NCI-H2196 (cell line): ENCODE measurements at regions not wholly inside any gene's neighbourhood (a gene's known extent, or its start where the extent isn't known, plus 50 kb on each side); places are given as distances from the start of the nearest gene placed in this dataset.
"Not testable (repeated sequence)": the region's sequence is repeated elsewhere in the genome, so short reads cannot be mapped to it uniquely, and the experiment has no call there.

Source experiments
- DNase-seq: peaks from one replicate; lab custom pipeline; 2025; ENCODE audit not compliant: unreplicated experiment; lab: John Stamatoyannopoulos, UW

DNA sequence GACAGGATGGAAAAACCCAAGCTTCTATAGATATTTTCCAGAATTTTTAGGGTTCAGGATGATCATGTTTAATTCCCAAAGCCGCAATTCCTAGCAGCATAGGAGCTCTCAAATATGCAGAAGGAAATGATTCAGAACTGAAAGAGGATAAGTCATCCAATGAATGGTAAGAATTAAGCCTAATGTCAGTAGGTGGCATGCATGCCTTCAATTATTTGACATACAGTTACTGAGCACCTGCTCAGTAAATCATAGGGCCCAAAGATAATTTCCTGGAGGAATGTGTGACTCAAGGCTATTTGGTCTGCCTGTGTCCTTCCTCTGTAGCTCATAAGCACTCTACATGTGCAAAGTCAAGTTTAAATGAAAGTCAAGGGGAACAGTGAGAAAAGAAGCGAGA, 116.8 kb upstream of the SLC38A4 start:
- DNase-seq, result no peak

DNA sequence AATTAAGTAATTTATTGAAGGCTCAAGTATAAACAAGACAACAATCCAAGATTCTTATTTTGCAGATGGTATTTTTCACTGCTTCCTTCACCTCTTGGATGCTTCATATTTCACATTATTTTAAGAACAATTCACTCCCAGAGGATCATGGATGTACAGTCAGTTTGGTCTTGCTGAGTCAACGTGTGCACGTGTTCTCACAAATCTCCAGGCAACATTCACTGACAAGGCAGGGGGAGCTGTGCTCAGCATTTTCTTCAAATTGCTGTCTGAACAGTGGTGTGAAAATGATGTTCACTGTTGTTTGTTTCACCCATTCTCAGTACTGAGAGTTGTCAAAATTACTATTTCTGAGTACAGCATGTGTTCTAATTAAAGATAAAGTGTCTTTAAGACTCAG, 118.3 kb upstream of the SLC38A4 start:
- no peak for DNase-seq

DNA sequence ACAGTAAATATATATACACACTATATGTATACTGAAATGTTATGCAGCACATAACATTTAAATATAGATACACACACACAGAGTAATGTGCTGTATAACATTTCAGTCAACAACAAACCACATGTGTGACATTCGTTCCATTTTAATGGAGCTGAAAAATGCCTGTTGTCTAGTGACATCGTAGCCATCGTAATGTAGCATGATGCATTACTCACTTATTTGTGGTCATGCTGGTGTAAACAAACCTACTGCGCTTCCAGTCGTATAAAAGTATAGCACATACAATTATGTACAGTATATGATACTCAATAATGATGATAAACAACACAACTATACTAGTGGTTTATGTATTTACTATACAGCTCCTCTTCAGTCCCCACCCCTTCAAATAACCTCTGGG, 119.0 kb upstream of the SLC38A4 start:
- no peak for DNase-seq

DNA sequence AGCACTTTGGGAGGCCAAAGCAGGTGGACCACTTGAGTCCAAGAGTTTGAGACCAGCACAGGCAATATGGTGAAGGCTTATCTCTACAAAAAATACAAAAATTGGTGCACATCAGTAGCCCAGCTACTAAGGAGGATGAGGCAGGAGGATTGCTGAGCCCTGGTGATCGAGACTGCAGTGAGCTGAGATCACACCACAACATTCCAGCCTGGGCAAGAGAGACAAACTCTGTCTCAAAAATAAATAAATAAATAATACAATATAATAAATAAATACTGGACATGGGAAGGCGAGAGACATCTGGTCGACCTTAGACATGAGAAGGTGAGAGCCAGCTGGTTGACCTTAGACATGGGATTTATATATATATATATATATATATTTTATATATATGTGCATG, 119.8 kb upstream of the SLC38A4 start:
- no peak for DNase-seq

DNA sequence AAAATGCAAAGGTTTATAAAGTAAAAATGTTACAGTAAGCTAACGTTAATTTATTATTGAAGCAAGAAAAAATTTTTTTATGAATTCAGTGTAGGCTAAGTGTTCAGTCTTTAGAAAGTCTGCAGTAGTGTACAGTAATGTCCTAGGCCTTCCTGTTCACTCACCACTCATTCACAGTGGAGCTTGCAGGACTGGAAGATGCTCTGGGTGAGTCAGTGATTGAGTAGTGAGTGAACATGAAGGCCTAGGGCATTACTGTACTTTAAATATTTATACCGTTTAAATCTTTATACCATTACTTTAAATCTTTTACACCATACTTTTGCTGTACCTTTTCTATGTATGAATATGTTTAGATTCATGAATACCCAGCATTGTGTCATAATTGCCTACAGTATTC, 120.3 kb upstream of the SLC38A4 start:
- DNase-seq, result no peak

DNA sequence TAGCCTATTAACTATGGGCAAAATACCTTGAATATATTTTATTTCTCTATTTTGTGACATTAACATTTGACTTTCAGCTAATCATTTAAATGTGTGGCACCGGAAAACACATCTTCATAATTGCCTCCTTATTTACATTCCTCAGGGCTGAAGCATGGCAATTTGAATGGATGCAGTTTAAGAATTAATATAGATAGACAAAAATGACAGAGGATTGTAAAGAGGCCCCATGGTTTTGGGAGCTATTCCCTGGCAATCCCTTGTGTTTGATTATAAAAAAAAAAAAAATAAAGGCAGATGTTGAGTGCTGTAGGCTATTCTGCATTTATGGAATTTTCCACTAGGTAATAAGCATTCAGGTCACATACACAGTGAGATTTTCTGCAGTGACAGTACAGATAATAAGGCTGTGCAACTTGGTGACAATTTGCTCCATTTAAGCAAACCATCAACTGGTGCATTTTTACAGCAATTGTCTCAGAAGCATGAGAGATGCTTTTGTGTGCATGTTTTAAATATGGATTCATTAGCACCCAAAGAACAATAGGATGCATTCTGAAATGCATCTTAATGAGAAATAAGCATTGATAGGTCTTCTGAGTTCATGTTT, 123.2 kb upstream of the SLC38A4 start:
- DNase-seq, result no peak

DNA sequence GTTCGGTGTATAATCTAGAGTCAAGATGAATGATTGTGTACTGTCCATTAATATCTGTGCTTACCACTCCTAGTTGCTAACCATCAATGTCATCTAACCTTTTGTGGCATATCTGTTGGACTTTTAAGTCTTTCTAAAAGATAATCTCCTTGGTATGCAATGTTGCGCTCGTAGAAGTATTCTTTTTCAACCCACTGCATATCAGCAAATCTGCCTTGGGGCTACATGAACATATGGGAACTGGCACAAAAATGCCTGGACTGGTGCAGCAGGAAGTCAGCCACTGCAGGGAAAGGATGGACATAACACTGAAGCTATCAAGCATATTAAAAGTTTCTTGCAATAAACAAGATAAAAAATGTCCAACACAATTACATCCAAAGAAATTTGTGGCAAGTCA, 124.3 kb upstream of the SLC38A4 start:
- DNase-seq, result no peak

DNA sequence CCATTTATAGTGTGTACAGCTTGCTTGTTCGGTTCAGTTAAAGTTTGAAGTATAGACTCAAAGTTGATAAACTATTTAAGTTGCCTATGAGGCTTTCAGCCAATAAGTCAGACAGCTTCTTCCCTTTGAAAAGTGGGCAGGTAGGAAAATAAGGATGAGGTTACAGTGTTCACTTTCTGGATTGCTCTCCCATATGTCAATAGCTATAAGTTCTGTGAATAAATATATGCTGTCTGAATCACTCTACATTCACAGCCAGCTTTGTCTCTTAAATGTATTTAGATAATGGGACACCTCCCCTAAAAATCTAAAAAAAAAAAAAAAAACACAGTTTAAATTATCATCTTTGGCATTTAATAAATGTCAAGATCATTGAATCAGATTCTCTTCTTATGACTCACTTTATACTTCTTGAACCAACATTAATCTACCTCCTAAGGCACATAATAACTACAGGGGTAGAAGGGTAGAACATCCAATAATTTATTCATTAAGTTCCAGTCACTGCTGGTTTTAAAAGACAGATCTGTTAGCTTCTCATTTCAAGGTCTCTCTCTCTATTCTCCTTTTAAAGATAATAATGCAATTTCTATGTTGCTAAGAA, 126.4 kb upstream of the PCED1B start:
- no peak for DNase-seq

DNA sequence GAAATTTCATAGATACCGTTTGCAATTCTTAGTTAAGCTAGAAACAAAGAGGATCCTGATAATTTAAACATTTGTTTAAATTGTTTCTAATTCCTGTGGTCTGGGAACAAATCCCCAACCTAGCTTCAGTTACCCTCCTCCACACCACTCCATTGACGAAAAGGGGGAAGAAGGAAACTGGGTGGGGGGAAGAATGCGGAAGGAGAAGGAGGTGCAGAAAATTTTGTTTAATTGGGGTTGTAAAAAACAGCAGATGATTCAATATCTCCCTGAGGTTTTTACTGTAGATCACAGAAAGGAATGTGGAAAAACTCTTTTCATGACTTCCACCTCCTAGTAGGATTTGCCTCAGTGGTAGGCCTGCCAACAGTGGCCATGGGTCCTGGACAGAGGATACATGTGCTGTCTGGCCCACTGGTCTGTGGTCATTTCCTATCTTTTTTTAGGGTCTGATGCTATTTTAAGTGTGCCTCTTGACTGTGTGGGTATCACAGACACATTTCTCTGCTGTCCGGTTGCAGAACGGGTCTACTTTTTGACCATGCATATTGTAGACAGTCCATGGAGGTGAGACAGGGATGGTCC, 122.9 kb upstream of the PCED1B start:
- DNase-seq, result no peak

DNA sequence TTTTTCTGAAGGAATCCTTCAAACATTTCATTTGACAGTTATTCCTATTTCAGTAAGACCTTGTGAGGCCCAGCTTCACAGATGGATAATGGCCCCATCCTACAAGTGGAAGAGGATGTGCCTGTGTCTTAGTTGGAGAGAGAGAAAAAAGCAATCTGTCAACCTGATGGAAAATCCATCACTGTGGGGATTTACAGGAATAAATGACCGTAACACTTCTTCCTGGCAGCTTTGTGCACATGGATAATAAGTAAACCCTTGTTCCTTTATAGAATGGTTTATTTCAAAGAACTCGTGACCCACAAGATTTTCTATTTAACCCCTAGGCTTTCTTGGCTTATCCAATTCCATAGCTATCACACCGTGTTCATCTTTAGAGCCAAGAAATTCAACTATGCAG, 121.4 kb upstream of the PCED1B start:
- DNase-seq, result no peak

DNA sequence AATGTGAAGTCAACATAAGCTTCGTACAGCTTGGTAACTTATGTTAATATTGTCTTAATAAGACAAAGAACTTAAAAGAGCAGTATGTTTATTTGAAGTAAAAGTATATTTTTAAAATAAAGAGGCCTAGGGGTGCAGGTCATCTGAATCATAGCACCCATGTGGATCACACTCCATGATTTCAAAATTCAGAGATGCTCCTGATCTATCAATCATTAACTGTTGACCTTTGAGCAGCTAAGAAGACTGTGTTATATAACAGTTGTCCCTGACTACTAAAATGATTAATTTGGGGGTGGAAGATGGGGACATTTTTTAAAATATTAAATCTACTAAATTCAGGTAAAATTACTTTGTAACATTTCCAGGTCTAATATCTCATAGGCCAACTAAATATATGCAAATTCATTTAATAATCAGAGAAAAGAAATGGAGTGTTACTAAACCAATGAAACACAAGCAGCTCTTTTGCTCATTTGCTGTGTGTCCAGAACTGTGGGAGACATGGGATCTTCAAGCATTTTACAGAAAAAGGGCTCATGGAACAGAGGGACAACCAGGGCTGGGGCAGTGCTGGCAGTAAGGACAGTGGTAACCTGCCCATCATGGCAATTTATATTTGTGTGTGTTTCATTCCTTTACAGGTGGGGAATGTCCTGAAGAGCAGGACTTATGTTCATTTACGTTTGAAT, 120.7 kb upstream of the PCED1B start:
- DNase-seq, result no peak

DNA sequence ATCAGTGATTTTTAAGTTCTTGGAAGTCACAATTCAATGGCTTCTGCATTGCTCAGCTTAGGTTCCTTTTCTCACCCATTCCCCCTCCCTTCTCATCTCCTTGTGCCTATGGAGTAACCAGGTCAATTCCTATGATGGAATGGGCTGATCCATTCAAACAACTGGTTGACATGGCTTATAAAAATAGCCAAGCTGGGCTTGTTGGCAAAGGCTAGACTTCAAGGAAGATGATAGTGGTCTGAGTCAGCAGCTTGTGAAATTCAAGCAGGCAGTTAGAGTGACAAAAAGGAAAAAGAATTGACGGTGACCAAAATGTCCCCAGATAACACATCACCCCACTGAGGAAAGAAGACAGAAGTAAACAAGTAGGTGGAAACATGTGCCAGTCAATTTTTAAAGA, 119.9 kb upstream of the PCED1B start:
- DNase-seq, result no peak

DNA sequence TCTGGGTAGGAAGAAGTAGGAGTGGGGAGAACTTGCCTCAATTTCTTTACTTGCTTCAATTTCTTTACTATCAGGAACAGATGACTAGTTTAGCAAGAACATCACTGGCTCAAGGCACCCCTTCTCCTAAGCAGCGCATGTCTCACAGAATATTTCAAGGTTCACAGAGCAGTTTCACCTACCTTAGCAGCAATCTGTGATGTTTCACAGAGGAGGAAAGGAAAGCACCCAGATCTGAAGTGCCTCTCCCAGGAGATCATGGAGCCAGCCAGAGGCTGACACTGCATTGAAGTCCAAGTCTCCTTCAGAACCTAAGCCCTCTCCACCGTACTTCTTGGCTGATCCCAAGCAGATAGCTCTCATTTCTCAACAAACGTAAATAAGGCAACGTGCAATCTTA, 118.7 kb upstream of the PCED1B start:
- DNase-seq, result no peak

DNA sequence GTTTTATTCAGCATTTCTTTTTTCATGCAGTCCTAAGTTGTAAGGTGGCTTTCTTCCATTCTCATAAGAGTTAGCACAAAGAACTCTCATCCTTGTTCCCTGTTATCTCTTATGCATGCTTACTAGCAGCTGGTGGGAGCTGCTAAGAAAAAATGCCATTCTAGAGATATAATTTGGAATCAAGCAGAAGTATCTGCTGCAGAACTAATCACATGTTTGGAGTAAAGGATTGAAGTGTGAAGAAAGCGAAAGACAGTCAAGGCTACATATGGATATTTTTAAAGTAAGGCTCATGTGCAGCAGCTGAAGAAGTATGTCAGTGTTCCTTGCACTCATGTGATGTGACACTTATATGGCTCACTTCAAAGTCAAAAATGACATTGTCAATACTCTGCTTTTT, 116.2 kb upstream of the PCED1B start:
- DNase-seq, result no peak

DNA sequence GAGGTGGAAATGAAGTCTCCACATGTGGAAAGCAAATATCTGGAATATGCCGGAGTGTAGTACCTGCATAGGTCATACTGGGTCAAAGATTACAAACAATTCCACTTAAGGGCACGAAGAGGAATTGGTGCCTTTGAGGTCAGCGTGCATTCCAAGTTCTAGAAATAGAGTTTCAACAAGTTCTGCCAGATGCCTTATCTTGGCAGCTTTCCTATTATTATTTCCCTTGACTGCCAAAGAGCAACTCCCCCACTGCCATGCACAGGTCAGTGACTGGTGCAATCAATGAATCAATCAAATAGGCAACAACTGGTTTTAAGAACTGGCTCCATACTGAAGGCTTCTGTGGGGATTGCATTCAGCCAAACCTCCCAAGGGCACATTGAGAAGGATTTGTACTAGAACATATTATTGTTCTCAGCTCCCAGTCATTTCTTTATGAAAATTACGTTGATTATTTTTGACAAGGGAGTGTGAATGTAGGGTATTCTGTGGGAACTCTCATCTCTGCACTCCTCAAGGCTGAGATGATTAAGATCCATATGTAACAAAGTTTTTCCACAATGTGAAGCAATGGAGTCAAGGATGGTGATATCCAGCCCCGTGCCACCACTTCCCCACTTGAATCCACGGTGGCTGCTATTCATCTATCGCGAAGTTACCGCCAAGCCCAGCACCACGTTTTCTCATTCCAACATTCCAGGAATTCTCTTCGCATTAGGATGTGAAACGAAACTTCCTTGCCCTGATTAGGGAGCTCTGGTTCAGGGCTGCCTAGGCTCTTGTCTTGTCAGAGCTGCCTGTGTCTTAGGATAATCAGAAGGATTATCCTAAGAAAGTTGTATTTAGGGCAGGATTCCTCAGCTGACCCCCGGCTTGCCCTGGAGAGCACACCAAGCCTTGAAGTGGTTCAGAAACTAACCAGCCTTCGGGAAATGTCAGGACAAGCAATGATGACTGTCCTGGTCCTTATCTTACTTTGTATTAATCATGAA, 115.1 kb upstream of the PCED1B start:
- DNase-seq, result no peak

DNA sequence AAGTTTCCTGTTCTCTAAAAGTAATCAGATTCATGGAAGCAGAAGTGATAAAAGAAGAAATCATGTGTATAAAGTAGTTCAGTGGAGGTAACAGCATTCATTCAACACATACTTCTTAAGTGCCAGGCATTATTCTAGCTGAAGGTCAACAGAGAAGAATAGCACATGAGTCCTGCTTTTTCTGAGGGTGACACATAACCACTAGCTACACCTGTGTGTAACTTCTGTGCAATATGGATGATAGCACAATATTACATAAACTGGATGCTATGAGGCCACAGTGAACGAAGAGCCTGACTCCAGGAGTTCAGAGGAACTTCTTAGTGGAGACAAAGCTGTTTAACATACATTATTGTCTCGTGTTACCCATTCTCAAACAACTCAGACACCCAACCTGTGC, 114.3 kb upstream of the PCED1B start:
- no peak for DNase-seq

DNA sequence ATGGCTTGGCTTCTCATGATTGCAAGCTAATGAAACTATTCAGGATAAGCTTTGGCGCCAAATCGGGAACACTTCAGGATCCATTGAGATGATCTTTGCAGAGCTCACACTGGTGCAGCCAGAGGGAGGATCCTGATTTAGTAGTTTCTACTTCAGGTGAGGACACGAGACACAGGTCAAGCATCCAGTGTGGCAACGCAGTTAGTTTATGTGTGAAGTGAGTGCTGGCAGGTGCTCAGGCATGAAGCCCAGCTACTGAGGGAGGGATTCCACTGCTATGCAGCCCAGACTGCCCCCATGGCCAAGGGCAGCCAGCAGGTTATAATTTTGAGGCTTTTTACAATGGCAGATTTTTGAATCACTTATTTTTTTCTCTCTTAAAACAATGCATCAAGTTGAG, 113.5 kb upstream of the PCED1B start:
- no peak for DNase-seq

DNA sequence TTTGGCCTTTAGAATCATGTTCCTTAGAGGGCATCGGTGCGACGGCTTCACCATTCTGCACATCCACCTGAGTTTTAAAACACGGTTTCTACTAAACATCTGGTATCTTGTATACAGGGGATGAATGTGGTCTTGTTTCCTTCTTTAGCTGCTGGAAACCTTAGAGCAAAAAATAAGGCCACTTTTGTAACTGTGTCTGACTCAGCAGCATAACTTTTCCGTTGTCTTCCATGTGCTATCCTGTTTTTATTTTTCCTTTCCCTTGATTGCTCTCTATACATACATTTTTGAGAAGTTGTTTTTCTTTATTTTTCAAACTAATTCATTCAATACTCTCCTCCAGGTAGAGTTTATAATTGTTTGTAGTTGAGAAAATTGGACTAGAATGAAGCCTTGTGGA, 108.8 kb upstream of the PCED1B start:
- DNase-seq, result no peak

DNA sequence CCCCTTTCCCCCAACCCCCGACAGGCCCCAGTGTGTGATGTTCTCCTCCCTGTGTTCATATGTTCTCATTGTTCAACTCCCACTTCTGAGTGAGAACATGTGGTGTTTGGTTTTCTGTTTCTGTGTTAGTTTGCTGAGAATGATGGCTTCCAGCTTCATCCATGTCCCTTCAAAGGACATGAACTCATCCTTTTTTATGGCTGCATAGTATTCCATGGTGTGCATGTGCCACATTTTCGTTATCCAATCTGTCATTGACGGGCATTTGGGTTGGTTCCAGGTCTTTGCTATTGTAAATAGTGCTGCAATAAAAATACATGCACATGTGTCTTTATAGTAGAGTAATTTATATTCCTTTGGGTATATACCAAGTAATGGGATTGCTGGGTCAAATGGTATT, 105.5 kb upstream of the PCED1B start:
- not testable (repeated sequence) for DNase-seq

DNA sequence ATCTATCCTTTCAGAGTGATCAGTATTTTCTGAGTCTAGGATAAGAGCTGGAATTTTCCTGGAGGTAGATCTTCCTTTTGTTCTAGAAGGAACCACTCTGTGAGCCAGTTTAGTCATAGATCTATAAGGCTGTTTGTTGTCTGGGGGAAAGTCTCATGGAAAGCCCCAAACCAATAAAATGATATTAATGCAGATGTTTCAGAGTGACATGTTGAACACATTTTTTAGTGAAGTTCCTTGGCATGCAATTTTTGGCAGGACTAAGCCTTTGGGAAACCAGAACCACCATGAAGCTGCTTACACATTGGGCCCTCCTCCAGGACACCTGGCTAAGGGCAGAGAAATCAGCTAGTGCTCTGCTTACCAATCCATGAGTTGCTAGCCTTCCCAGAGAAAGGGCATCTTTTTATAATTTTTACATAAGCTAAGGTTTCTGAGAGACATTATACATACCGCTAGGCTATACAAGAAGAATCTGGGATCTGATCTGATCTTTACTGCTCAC, 101.5 kb upstream of the PCED1B start:
- no peak for DNase-seq

DNA sequence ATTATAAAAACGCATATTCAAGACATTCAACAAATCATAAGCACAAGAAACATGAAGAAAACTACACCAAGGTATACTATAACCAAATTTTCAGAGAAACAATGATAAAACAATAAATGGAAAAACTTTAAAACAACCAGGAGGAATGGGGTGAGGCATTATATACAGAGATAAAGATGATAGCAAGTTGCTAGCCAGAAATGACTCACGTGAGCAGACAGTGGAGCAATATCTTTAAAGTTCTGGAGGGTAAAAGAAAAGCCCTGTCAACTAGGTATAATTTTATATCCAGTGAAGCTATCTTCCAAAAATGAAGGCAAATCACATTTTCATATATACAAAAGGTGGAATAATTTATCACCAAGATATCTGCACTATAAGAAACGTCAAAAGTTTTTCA, 97.8 kb upstream of the PCED1B start:
- DNase-seq, result no peak
